ENCODE measurements at regions not wholly inside any gene's neighbourhood (a gene's known extent, or its start where the extent isn't known, plus 50 kb on each side); places are given as distances from the start of the nearest gene placed in this dataset.

- no peaks in the 10 kb centered on the region for H3K27me3 ChIP-seq (ENCODE audit: control insufficient read depth, insufficient read depth, low read length)
- no peaks in the 10 kb centered on the region for H3K4me1 ChIP-seq (ENCODE audit: control insufficient read depth, insufficient read depth, low read length)
- no peak overlapping the region for H3K27ac ChIP-seq (ENCODE audit: low read depth, low read length)
- H3K4me3 ChIP-seq (ENCODE audit: low read length), result no peak overlapping the region
- H3K36me3 ChIP-seq (ENCODE audit: control insufficient read depth, insufficient read depth, low read length), result no peaks in the 10 kb centered on the region
- H3K9ac ChIP-seq (ENCODE audit: low read length), result no peak overlapping the region
Observed at GRCh38 chr3:28949580-28949979, 331.3 kb upstream of the RBMS3 start.

GRCh38 chr3:28950614-28951013, 330.3 kb upstream of the RBMS3 start:
- H3K9ac ChIP-seq (ENCODE audit: low read length), result no peak overlapping the region

GRCh38 chr3:28951772-28952556, 328.9 kb upstream of the RBMS3 start:
- Histone ChIP-seq H3K4me3 (ENCODE audit: low read length) (no peak overlapping the region), H3K27me3 (ENCODE audit: control insufficient read depth, insufficient read depth, low read length) (no peaks in the 10 kb centered on the region), H3K9ac (ENCODE audit: low read length) (no peak overlapping the region), H3K4me1 (ENCODE audit: control insufficient read depth, insufficient read depth, low read length) (no peaks in the 10 kb centered on the region), H3K27ac (ENCODE audit: low read depth, low read length) (no peak overlapping the region), H3K36me3 (ENCODE audit: control insufficient read depth, insufficient read depth, low read length) (no peaks in the 10 kb centered on the region)

More at GRCh38 chr3:28950614-28951013, 330.3 kb upstream of the RBMS3 start:
- no peaks in the 10 kb centered on the region for H3K4me1 ChIP-seq (ENCODE audit: control insufficient read depth, insufficient read depth, low read length)
- no peaks in the 10 kb centered on the region for H3K27me3 ChIP-seq (ENCODE audit: control insufficient read depth, insufficient read depth, low read length)
- H3K4me3 ChIP-seq (ENCODE audit: low read length), result no peak overlapping the region
- no peaks in the 10 kb centered on the region for H3K36me3 ChIP-seq (ENCODE audit: control insufficient read depth, insufficient read depth, low read length)
- H3K27ac ChIP-seq (ENCODE audit: low read depth, low read length), result no peak overlapping the region

GRCh38 chr3:28958656-28959055, 322.2 kb upstream of the RBMS3 start:
- Histone ChIP-seq H3K4me3 (ENCODE audit: low read length) (no peak overlapping the region), H3K27me3 (ENCODE audit: control insufficient read depth, insufficient read depth, low read length) (no peaks in the 10 kb centered on the region), H3K36me3 (ENCODE audit: control insufficient read depth, insufficient read depth, low read length) (no peaks in the 10 kb centered on the region), H3K27ac (ENCODE audit: low read depth, low read length) (no peak overlapping the region), H3K9ac (ENCODE audit: low read length) (no peak overlapping the region), H3K4me1 (ENCODE audit: control insufficient read depth, insufficient read depth, low read length) (no peaks in the 10 kb centered on the region)

- Histone ChIP-seq H3K9ac (ENCODE audit: low read length) (no peak overlapping the region), H3K4me3 (ENCODE audit: low read length) (no peak overlapping the region), H3K36me3 (ENCODE audit: control insufficient read depth, insufficient read depth, low read length) (no peaks in the 10 kb centered on the region), H3K27ac (ENCODE audit: low read depth, low read length) (no peak overlapping the region), H3K4me1 (ENCODE audit: control insufficient read depth, insufficient read depth, low read length) (no peaks in the 10 kb centered on the region), H3K27me3 (ENCODE audit: control insufficient read depth, insufficient read depth, low read length) (no peaks in the 10 kb centered on the region)
Observed at GRCh38 chr3:28971156-28971555, 309.7 kb upstream of the RBMS3 start.

- Histone ChIP-seq H3K27ac (ENCODE audit: low read depth, low read length) (no peak overlapping the region), H3K4me3 (ENCODE audit: low read length) (no peak overlapping the region)
Observed at GRCh38 chr3:28972921-28973320, 307.9 kb upstream of the RBMS3 start.

GRCh38 chr3:28973609-28974008, 307.3 kb upstream of the RBMS3 start:
- Histone ChIP-seq H3K4me3 (ENCODE audit: low read length) (no peak overlapping the region), H3K36me3 (ENCODE audit: control insufficient read depth, insufficient read depth, low read length) (no peaks in the 10 kb centered on the region), H3K9ac (ENCODE audit: low read length) (no peak overlapping the region), H3K27ac (ENCODE audit: low read depth, low read length) (no peak overlapping the region), H3K4me1 (ENCODE audit: control insufficient read depth, insufficient read depth, low read length) (no peaks in the 10 kb centered on the region), H3K27me3 (ENCODE audit: control insufficient read depth, insufficient read depth, low read length) (no peaks in the 10 kb centered on the region)

More at GRCh38 chr3:28972921-28973320, 307.9 kb upstream of the RBMS3 start:
- Histone ChIP-seq H3K9ac (ENCODE audit: low read length) (no peak overlapping the region), H3K27me3 (ENCODE audit: control insufficient read depth, insufficient read depth, low read length) (no peaks in the 10 kb centered on the region), H3K4me1 (ENCODE audit: control insufficient read depth, insufficient read depth, low read length) (no peaks in the 10 kb centered on the region), H3K36me3 (ENCODE audit: control insufficient read depth, insufficient read depth, low read length) (no peaks in the 10 kb centered on the region)

- H3K27ac ChIP-seq (ENCODE audit: low read depth, low read length), result no peak overlapping the region
- no peaks in the 10 kb centered on the region for H3K36me3 ChIP-seq (ENCODE audit: control insufficient read depth, insufficient read depth, low read length)
- H3K4me3 ChIP-seq (ENCODE audit: low read length), result no peak overlapping the region
- H3K9ac ChIP-seq (ENCODE audit: low read length), result no peak overlapping the region
- H3K4me1 ChIP-seq (ENCODE audit: control insufficient read depth, insufficient read depth, low read length), result no peaks in the 10 kb centered on the region
- no peaks in the 10 kb centered on the region for H3K27me3 ChIP-seq (ENCODE audit: control insufficient read depth, insufficient read depth, low read length)
Observed at GRCh38 chr3:28978092-28978491, 302.8 kb upstream of the RBMS3 start.

- H3K27ac ChIP-seq (ENCODE audit: low read depth, low read length), result no peak overlapping the region
- no peaks in the 10 kb centered on the region for H3K36me3 ChIP-seq (ENCODE audit: control insufficient read depth, insufficient read depth, low read length)
- no peaks in the 10 kb centered on the region for H3K4me1 ChIP-seq (ENCODE audit: control insufficient read depth, insufficient read depth, low read length)
- H3K27me3 ChIP-seq (ENCODE audit: control insufficient read depth, insufficient read depth, low read length), result no peaks in the 10 kb centered on the region
- no peak overlapping the region for H3K9ac ChIP-seq (ENCODE audit: low read length)
- no peak overlapping the region for H3K4me3 ChIP-seq (ENCODE audit: low read length)
Observed at GRCh38 chr3:28980131-28980530, 300.7 kb upstream of the RBMS3 start.

- no peak overlapping the region for H3K4me3 ChIP-seq (ENCODE audit: low read length)
- no peak overlapping the region for H3K27ac ChIP-seq (ENCODE audit: low read depth, low read length)
- no peaks in the 10 kb centered on the region for H3K4me1 ChIP-seq (ENCODE audit: control insufficient read depth, insufficient read depth, low read length)
- no peaks in the 10 kb centered on the region for H3K27me3 ChIP-seq (ENCODE audit: control insufficient read depth, insufficient read depth, low read length)
- H3K9ac ChIP-seq (ENCODE audit: low read length), result no peak overlapping the region
- H3K36me3 ChIP-seq (ENCODE audit: control insufficient read depth, insufficient read depth, low read length), result no peaks in the 10 kb centered on the region
Observed at GRCh38 chr3:28980631-28981030, 300.2 kb upstream of the RBMS3 start.

GRCh38 chr3:28982906-28983305, 298.0 kb upstream of the RBMS3 start:
- no peaks in the 10 kb centered on the region for H3K4me1 ChIP-seq (ENCODE audit: control insufficient read depth, insufficient read depth, low read length)
- H3K9ac ChIP-seq (ENCODE audit: low read length), result no peak overlapping the region
- no peaks in the 10 kb centered on the region for H3K27me3 ChIP-seq (ENCODE audit: control insufficient read depth, insufficient read depth, low read length)
- H3K4me3 ChIP-seq (ENCODE audit: low read length), result no peak overlapping the region
- no peak overlapping the region for H3K27ac ChIP-seq (ENCODE audit: low read depth, low read length)
- no peaks in the 10 kb centered on the region for H3K36me3 ChIP-seq (ENCODE audit: control insufficient read depth, insufficient read depth, low read length)

- no peaks in the 10 kb centered on the region for H3K36me3 ChIP-seq (ENCODE audit: control insufficient read depth, insufficient read depth, low read length)
- H3K27me3 ChIP-seq (ENCODE audit: control insufficient read depth, insufficient read depth, low read length), result no peaks in the 10 kb centered on the region
- H3K4me3 ChIP-seq (ENCODE audit: low read length), result no peak overlapping the region
- no peak overlapping the region for H3K9ac ChIP-seq (ENCODE audit: low read length)
- H3K27ac ChIP-seq (ENCODE audit: low read depth, low read length), result no peak overlapping the region
- H3K4me1 ChIP-seq (ENCODE audit: control insufficient read depth, insufficient read depth, low read length), result no peaks in the 10 kb centered on the region
Observed at GRCh38 chr3:28986922-28987321, 293.9 kb upstream of the RBMS3 start.

GRCh38 chr3:28989646-28990089, 291.2 kb upstream of the RBMS3 start:
- H3K9ac ChIP-seq (ENCODE audit: low read length), result no peak overlapping the region
- H3K4me3 ChIP-seq (ENCODE audit: low read length), result no peak overlapping the region
- no peaks in the 10 kb centered on the region for H3K4me1 ChIP-seq (ENCODE audit: control insufficient read depth, insufficient read depth, low read length)
- no peaks in the 10 kb centered on the region for H3K36me3 ChIP-seq (ENCODE audit: control insufficient read depth, insufficient read depth, low read length)
- H3K27me3 ChIP-seq (ENCODE audit: control insufficient read depth, insufficient read depth, low read length), result no peaks in the 10 kb centered on the region
- H3K27ac ChIP-seq (ENCODE audit: low read depth, low read length), result no peak overlapping the region
